H1 (cell line): ENCODE measurements at regions not wholly inside any gene's neighbourhood (a gene's known extent, or its start where the extent isn't known, plus 50 kb on each side); places are given as distances from the start of the nearest gene placed in this dataset.

Experiments
- CTCF ChIA-PET: fragments of 300-600 bp; sonication (Branson Sonifier 250); formaldehyde crosslinking; loops from one replicate; lab custom pipeline; 2021; ENCODE audit not compliant: partially characterized antibody; lab: Charles Lee
- POLR2A ChIA-PET: fragments of 300-600 bp; sonication (Branson Sonifier 250); formaldehyde crosslinking; loops from one replicate; lab custom pipeline; 2021; ENCODE audit warnings: inconsistent platforms; ENCODE audit not compliant: partially characterized antibody; lab: Charles Lee
- DNase-seq, 2 experiments: peaks; one replicate each; pipeline versions ENCODE4 v3.0.0 to v3.0.0-alpha.2; 2010 to 2022; ENCODE audit warnings: low spot score in 2 of 2, low read depth in 1 of 2, mixed read lengths in 1 of 2
- FAIRE-seq: peaks from 2 replicates; lab custom pipeline; 2011; peaks lifted over from hg19 to GRCh38; lab: Jason Lieb, UNC
- H2AFZ ChIP-seq: 2 replicates; pipeline ENCODE4 v1.8.1; 2012; ENCODE audit warnings: low read length, inconsistent platforms
- H2AK5ac ChIP-seq: 2 replicates; pipeline ENCODE4 v1.6.1; 2013; ENCODE audit warnings: low read depth, low read length
- H2BK120ac ChIP-seq: replicated peaks from 2 replicates; pipeline ENCODE3; 2013; ENCODE audit warnings: low read depth, low read length, inconsistent platforms
- H2BK12ac ChIP-seq: 2 replicates; pipeline ENCODE4 v1.6.1; 2013; ENCODE audit warnings: low read depth, low read length
- H2BK15ac ChIP-seq: 2 replicates; pipeline ENCODE4 v1.6.1; 2013; ENCODE audit warnings: low read length
- H2BK20ac ChIP-seq: 2 replicates; pipeline ENCODE4 v1.6.1; 2013; ENCODE audit warnings: low read length
- H2BK5ac ChIP-seq: 2 replicates; pipeline ENCODE4 v1.6.1; 2013; ENCODE audit warnings: low read depth, low read length
- H3K14ac ChIP-seq: 2 replicates; pipeline ENCODE4 v1.6.1; 2013; ENCODE audit warnings: inconsistent platforms; ENCODE audit not compliant: insufficient read length
- H3K18ac ChIP-seq: 2 replicates; pipeline ENCODE4 v1.6.1; 2013; ENCODE audit warnings: low read length; ENCODE audit errors: extremely low read depth
- H3K23ac ChIP-seq: 2 replicates; pipeline ENCODE4 v1.6.1; 2013; ENCODE audit warnings: inconsistent platforms; ENCODE audit not compliant: insufficient read length
- H3K23me2 ChIP-seq: 2 replicates; pipeline ENCODE4 v1.6.1; 2013; ENCODE audit warnings: low read depth, low read length
- H3K27ac ChIP-seq: 2 replicates; pipeline ENCODE4 v1.6.1; 2011; ENCODE audit warnings: low read depth, low read length, inconsistent platforms
- H3K27me3 ChIP-seq, 4 experiments: replicated peaks in 1 of 4; 1 replicate in 1 of 4; 2 replicates in 3 of 4; pipeline versions ENCODE4 v1.6.1 to v1.8.1; 2011 to 2013; ENCODE audit warnings: low read length in 3 of 4, mild to moderate bottlenecking in 3 of 4, inconsistent platforms in 2 of 4, mixed read lengths in 2 of 4, moderate library complexity in 1 of 4; ENCODE audit not compliant: control insufficient read depth in 3 of 4, insufficient read depth in 3 of 4; ENCODE audit errors: extremely low read depth in 1 of 4
- H3K36me3 ChIP-seq, 4 experiments: 2 replicates each; pipeline versions ENCODE4 v1.6.1 to v1.8.1; 2011 to 2013; ENCODE audit warnings: mild to moderate bottlenecking in 4 of 4, low read length in 3 of 4, moderate library complexity in 2 of 4, control low read depth in 1 of 4, inconsistent platforms in 1 of 4; ENCODE audit not compliant: insufficient read depth in 4 of 4, control insufficient read depth in 2 of 4
- H3K4ac ChIP-seq: replicated peaks from 2 replicates; pipeline ENCODE3; 2013; ENCODE audit warnings: low read length, low read depth, mixed read lengths, inconsistent platforms; ENCODE audit not compliant: insufficient read length
- H3K4me1 ChIP-seq, 4 experiments: replicated peaks in 1 of 4; 1 replicate in 1 of 4; 2 replicates in 3 of 4; pipeline versions ENCODE4 v1.6.1 to v1.8.1; 2011 to 2013; ENCODE audit warnings: low read length in 3 of 4, inconsistent platforms in 2 of 4, mixed read lengths in 1 of 4; ENCODE audit not compliant: insufficient read depth in 4 of 4, control insufficient read depth in 3 of 4
- H3K4me2 ChIP-seq, 2 experiments: 2 replicates each; pipeline versions ENCODE4 v1.6.1 to v1.8.1; 2011 to 2013; ENCODE audit warnings: low read depth in 2 of 2, low read length in 2 of 2, control low read depth in 1 of 2, inconsistent platforms in 1 of 2, mild to moderate bottlenecking in 1 of 2; ENCODE audit not compliant: insufficient read depth in 1 of 2
- H3K4me3 ChIP-seq, 4 experiments: fragments of 200-600, 300-600 bp in 1 of 4; sonication (generic), shearing (Covaris generic), sonication (Bioruptor Twin) in 1 of 4; 2 replicates each; pipeline versions ENCODE4 v1.5.1 to v1.8.1; 2011 to 2016; ENCODE audit warnings: low read length in 4 of 4, low read depth in 3 of 4, control low read depth in 2 of 4, inconsistent platforms in 2 of 4, mild to moderate bottlenecking in 2 of 4, mixed read lengths in 1 of 4, moderate library complexity in 1 of 4; ENCODE audit not compliant: insufficient read depth in 2 of 4; ENCODE audit errors: extremely low read depth in 1 of 4
- H3K56ac ChIP-seq: replicated peaks from 2 replicates; pipeline ENCODE3; 2013; ENCODE audit warnings: low read depth, mild to moderate bottlenecking, mixed read lengths, low read length, inconsistent platforms; ENCODE audit not compliant: insufficient read length
- H3K79me1 ChIP-seq: 2 replicates; pipeline ENCODE4 v1.6.1; 2013; ENCODE audit warnings: low read depth, low read length, control low read depth
- H3K79me2 ChIP-seq, 2 experiments: 2 replicates each; pipeline versions ENCODE4 v1.6.1 to v1.8.1; 2012 to 2013; ENCODE audit warnings: low read length in 2 of 2, mild to moderate bottlenecking in 2 of 2, inconsistent platforms in 1 of 2; ENCODE audit not compliant: insufficient read depth in 2 of 2, control insufficient read depth in 1 of 2
- H3K9ac ChIP-seq, 4 experiments: replicated peaks in 1 of 4; 1 replicate in 1 of 4; 2 replicates in 3 of 4; pipeline versions ENCODE4 v1.6.1 to v1.8.1; 2011 to 2013; ENCODE audit warnings: low read depth in 3 of 4, low read length in 3 of 4, control low read depth in 2 of 4, mild to moderate bottlenecking in 2 of 4, moderate library complexity in 2 of 4, inconsistent platforms in 1 of 4; ENCODE audit errors: extremely low read depth in 1 of 4
- H3K9me3 ChIP-seq, 2 experiments: 2 replicates each; pipeline versions ENCODE4 v1.6.1 to v1.8.1; 2012 to 2013; ENCODE audit warnings: mild to moderate bottlenecking in 2 of 2, moderate library complexity in 2 of 2, control low read depth in 1 of 2, inconsistent platforms in 1 of 2, low read depth in 1 of 2, low read length in 1 of 2, mixed read lengths in 1 of 2; ENCODE audit not compliant: insufficient read depth in 2 of 2
- H4K20me1 ChIP-seq, 2 experiments: replicated peaks in 1 of 2; 2 replicates each; pipeline versions ENCODE3 to v1.8.1; 2011 to 2013; ENCODE audit warnings: inconsistent platforms in 2 of 2, low read length in 2 of 2, mild to moderate bottlenecking in 1 of 2; ENCODE audit not compliant: insufficient read depth in 2 of 2, control insufficient read depth in 1 of 2
- H4K5ac ChIP-seq: 2 replicates; pipeline ENCODE4 v1.6.1; 2013; ENCODE audit warnings: low read length, low read depth, mixed read lengths, inconsistent platforms; ENCODE audit not compliant: insufficient read length
- H4K8ac ChIP-seq: 2 replicates; pipeline ENCODE4 v1.8.0; 2013; ENCODE audit warnings: mild to moderate bottlenecking, moderate library complexity, low read length, inconsistent platforms; ENCODE audit not compliant: insufficient read depth; ENCODE audit errors: extremely low read depth
- H4K91ac ChIP-seq: replicated peaks from 2 replicates; pipeline ENCODE3; 2013; ENCODE audit warnings: low read length, mixed read lengths, inconsistent platforms; ENCODE audit not compliant: insufficient read length
- CREB1 ChIP-seq: IDR thresholded peaks from 2 replicates; pipeline ENCODE4 v1.6.1; 2012; ENCODE audit warnings: inconsistent platforms
- CTCF ChIP-seq, 3 experiments: IDR thresholded peaks; 1 replicate in 2 of 3; 2 replicates in 1 of 3; pipeline versions ENCODE4 v1.5.1 to v1.6.1; 2011; ENCODE audit warnings: low read length in 3 of 3, mild to moderate bottlenecking in 3 of 3, inconsistent platforms in 2 of 3, low read depth in 1 of 3, moderate library complexity in 1 of 3; ENCODE audit not compliant: insufficient read depth in 1 of 3; ENCODE audit errors: control extremely low read depth in 1 of 3
- HDAC6 ChIP-seq: IDR thresholded peaks from one replicate; pipeline ENCODE4 v1.7.1; 2012; ENCODE audit warnings: low read depth, mild to moderate bottlenecking, inconsistent platforms, low read length, moderate library complexity
- NANOG ChIP-seq: IDR thresholded peaks from 2 replicates; pipeline ENCODE4 v1.6.1; 2011; ENCODE audit warnings: low read length, low read depth, mild to moderate bottlenecking, inconsistent platforms; ENCODE audit not compliant: insufficient read depth, poor library complexity, severe bottlenecking
- POU5F1 ChIP-seq: IDR thresholded peaks from 2 replicates; pipeline ENCODE4 v1.6.1; 2011; ENCODE audit warnings: low read depth, mild to moderate bottlenecking, low read length, moderate library complexity
- RAD21 ChIP-seq, 2 experiments: IDR thresholded peaks in 1 of 2; conservative IDR thresholded peaks in 1 of 2; 2 replicates each; pipeline ENCODE4 v1.6.1; 2011; ENCODE audit warnings: low read depth in 2 of 2, low read length in 2 of 2, improper control_type of control experiment in 1 of 2, inconsistent platforms in 1 of 2, mild to moderate bottlenecking in 1 of 2, moderate library complexity in 1 of 2
- RNF2 ChIP-seq: fragments of 200-900, 300-1000 bp; sonication (generic); IDR thresholded peaks from 2 replicates; pipeline ENCODE4 v1.7.1; 2016; ENCODE audit warnings: borderline replicate concordance, low read depth, mild to moderate bottlenecking, antibody characterized with exemption, low read length; ENCODE audit not compliant: poor library complexity, severe bottlenecking; ENCODE audit errors: missing control alignments
- SIRT6 ChIP-seq: IDR thresholded peaks from one replicate; pipeline ENCODE4 v1.7.1; 2012; ENCODE audit warnings: low read length, inconsistent platforms
- SIX5 ChIP-seq: IDR thresholded peaks from 2 replicates; pipeline ENCODE4 v1.6.1; 2011; ENCODE audit warnings: mild to moderate bottlenecking, low read depth, low read length
- SUZ12 ChIP-seq: fragments of 200-600 bp; sonication (generic); IDR thresholded peaks from 2 replicates; pipeline ENCODE4 v1.6.1; 2012; ENCODE audit warnings: mild to moderate bottlenecking, inconsistent platforms, low read length, moderate library complexity, mixed read lengths
- TBP ChIP-seq: IDR thresholded peaks from 2 replicates; pipeline ENCODE4 v1.6.1; 2011; ENCODE audit warnings: low read depth, low read length, improper control_type of control experiment
- TEAD4 ChIP-seq: IDR thresholded peaks from 2 replicates; pipeline ENCODE4 v1.6.1; 2012; ENCODE audit warnings: low read depth, low read length, inconsistent platforms, mixed read lengths
- WGBS, 2 experiments: shearing (Covaris generic) in 1 of 2; methylation state at CpG; one replicate each; pipeline versions ENCODE4 v1.1.6 to v1.1.7; 2013 to 2015; ENCODE audit warnings: low lambda C conversion rate in 2 of 2, mixed read lengths in 2 of 2, inconsistent platforms in 1 of 2, low coverage in 1 of 2, missing lambda C conversion rate in 1 of 2; ENCODE audit not compliant: insufficient replicate concordance in 2 of 2, insufficient coverage in 1 of 2, insufficient read length in 1 of 2; ENCODE audit errors: extremely low coverage in 1 of 2, missing lambda C conversion rate in 1 of 2; 5-methylcytosine and 5-hydroxymethylcytosine counted together

GRCh38 chr5:20231040-20231439, 243.0 kb upstream of the CDH18 start:
- Histone ChIP-seq H3K23me2 (no peaks in the 10 kb centered on the region), H3K4me3 (no peak overlapping the region), H3K23ac (no peak overlapping the region), H3K4me2 (no peak overlapping the region), H2BK5ac (no peak overlapping the region), H2AFZ (no peak overlapping the region), H4K20me1 (no peaks in the 10 kb centered on the region), H2AK5ac (no peak overlapping the region), H4K5ac (no peak overlapping the region), H4K8ac (no peak overlapping the region), H3K4ac (no peak overlapping the region), H3K27ac (no peak overlapping the region), H3K79me1 (no peaks in the 10 kb centered on the region), H3K18ac (no peak overlapping the region), H3K14ac (no peak overlapping the region), H2BK120ac (no peak overlapping the region), H3K36me3 (no peaks in the 10 kb centered on the region), H2BK15ac (no peak overlapping the region), H2BK20ac (no peak overlapping the region), H3K79me2 (no peaks in the 10 kb centered on the region), H3K4me1 (no peaks in the 10 kb centered on the region), H3K9ac (no peak overlapping the region), H3K9me3 (no peaks in the 10 kb centered on the region), H4K91ac (no peak overlapping the region), H3K27me3 (no peaks in the 10 kb centered on the region), H3K56ac (no peak overlapping the region), H2BK12ac (no peak overlapping the region)
- 93% methylated on average over 7 of the region's 7 CpGs; no CpG with 5 or more reads in 1 of the 2 experiments for WGBS, 2 experiments
- no peak for TF ChIP-seq SUZ12
- TF ChIP-seq RNF2 = no peak
- no peak for TF ChIP-seq TEAD4
- TF ChIP-seq CTCF (IDR thresholded peaks at IDR 0.05; ENCODE audit: control extremely low read depth in 1 of 3, insufficient read depth in 1 of 3, low read depth in 1 of 3, low read length in 3 of 3) = no peak
- no peak for TF ChIP-seq POU5F1
- no peak for TF ChIP-seq TBP
- TF ChIP-seq RAD21 (IDR thresholded peaks at IDR 0.05 in 1 of 2, conservative IDR thresholded peaks at IDR 0.05 in 1 of 2; ENCODE audit: low read depth in 2 of 2, low read length in 2 of 2) = no peak
- TF ChIP-seq CREB1 = no peak
- TF ChIP-seq SIX5 = no peak
- no peak for TF ChIP-seq HDAC6
- TF ChIP-seq NANOG = no peak
- no peak for TF ChIP-seq SIRT6
- CTCF ChIA-PET = interaction anchor here (0.7 to 1.0 kb wide), 3 partner anchors 623 to 1314 kb away, joined by 3 read pairs; no protein-coding TSS in a partner anchor
- FAIRE-seq (no peak), DNase-seq (no peak)
- POLR2A ChIA-PET = no interaction called here
